ENCODE measurements at regions not wholly inside any gene's neighbourhood (a gene's known extent, or its start where the extent isn't known, plus 50 kb on each side); places are given as distances from the start of the nearest gene placed in this dataset.

GRCh38 chr9:93894691-93895079 lies 60.5 kb downstream of the BARX1 start:
- TF ChIP-seq, protein P1, sequence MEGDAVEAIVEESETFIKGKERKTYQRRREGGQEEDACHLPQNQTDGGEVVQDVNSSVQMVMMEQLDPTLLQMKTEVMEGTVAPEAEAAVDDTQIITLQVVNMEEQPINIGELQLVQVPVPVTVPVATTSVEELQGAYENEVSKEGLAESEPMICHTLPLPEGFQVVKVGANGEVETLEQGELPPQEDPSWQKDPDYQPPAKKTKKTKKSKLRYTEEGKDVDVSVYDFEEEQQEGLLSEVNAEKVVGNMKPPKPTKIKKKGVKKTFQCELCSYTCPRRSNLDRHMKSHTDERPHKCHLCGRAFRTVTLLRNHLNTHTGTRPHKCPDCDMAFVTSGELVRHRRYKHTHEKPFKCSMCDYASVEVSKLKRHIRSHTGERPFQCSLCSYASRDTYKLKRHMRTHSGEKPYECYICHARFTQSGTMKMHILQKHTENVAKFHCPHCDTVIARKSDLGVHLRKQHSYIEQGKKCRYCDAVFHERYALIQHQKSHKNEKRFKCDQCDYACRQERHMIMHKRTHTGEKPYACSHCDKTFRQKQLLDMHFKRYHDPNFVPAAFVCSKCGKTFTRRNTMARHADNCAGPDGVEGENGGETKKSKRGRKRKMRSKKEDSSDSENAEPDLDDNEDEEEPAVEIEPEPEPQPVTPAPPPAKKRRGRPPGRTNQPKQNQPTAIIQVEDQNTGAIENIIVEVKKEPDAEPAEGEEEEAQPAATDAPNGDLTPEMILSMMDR (IDR thresholded peaks at IDR 0.05) = no peak
- TF ChIP-seq POLR2A (IDR thresholded peaks at IDR 0.05) (no peak), POLR2AphosphoS5 (IDR thresholded peaks at IDR 0.05) (no peak)
